ENCODE measurements at regions not wholly inside any gene's neighbourhood (a gene's known extent, or its start where the extent isn't known, plus 50 kb on each side); places are given as distances from the start of the nearest gene placed in this dataset.

DNA sequence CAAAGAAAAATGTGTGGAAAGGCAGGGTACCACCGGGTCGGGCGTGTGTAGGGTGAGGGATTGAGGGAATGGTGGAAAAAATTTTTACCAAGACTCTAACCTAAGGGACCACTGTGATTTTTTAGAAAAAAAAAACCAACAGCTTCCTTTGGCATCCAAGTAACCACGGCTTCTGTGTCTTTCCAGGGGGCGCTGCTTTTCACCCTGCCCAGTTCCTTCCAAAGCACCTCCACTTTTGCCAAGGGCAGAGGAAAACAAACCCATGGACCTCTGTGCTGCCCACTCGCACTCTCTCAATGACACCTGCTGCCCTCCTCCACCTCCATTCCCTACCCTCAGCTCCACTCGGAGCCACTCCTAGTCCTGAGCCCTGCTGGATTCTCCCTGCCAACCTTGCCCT is 381.0 kb downstream of the ENC1 start:
- no peak for TF ChIP-seq POLR2A (IDR thresholded peaks at IDR 0.05; ENCODE audit: low read depth, low read length)
- no peak for TF ChIP-seq POLR2AphosphoS5 (IDR thresholded peaks at IDR 0.05; ENCODE audit: low read depth, low read length)
- TF ChIP-seq POU2F2 (IDR thresholded peaks at IDR 0.05; ENCODE audit: low read depth, low read length) = no peak
- TF ChIP-seq TAF1 (IDR thresholded peaks at IDR 0.05; ENCODE audit: low read depth, low read length) = no peak
- no peak for TF ChIP-seq SPI1 (IDR thresholded peaks at IDR 0.05; ENCODE audit: low read depth, low read length)

Data from GM12891 (cell line).